Neuronal stem cell (in vitro differentiated cells): ENCODE measurements at regions not wholly inside any gene's neighbourhood (a gene's known extent, or its start where the extent isn't known, plus 50 kb on each side); places are given as distances from the start of the nearest gene placed in this dataset.

Source experiments
- DNase-seq: peaks from one replicate; pipeline ENCODE4 v3.0.0-alpha.2; 2013; ENCODE audit warnings: low spot score
- H2AFZ ChIP-seq: one replicate; pipeline ENCODE4 v1.6.1; 2013; ENCODE audit warnings: mild to moderate bottlenecking, low read length, inconsistent platforms
- H2AK5ac ChIP-seq: 2 replicates; pipeline ENCODE4 v1.6.1; 2013; ENCODE audit warnings: low read depth, mild to moderate bottlenecking, inconsistent platforms, low read length, moderate library complexity, mixed read lengths
- H2BK120ac ChIP-seq: 2 replicates; pipeline ENCODE4 v1.6.1; 2013; ENCODE audit warnings: low read depth, mild to moderate bottlenecking, inconsistent platforms, low read length, moderate library complexity, mixed read lengths
- H2BK12ac ChIP-seq: one replicate; pipeline ENCODE4 v1.6.1; 2013; ENCODE audit warnings: low read length, inconsistent platforms
- H2BK15ac ChIP-seq: 2 replicates; pipeline ENCODE4 v1.6.1; 2013; ENCODE audit warnings: mild to moderate bottlenecking, low read length, inconsistent platforms, mixed read lengths
- H2BK5ac ChIP-seq: one replicate; pipeline ENCODE4 v1.6.1; 2013; ENCODE audit warnings: inconsistent platforms, mild to moderate bottlenecking, low read length, moderate library complexity
- H3K14ac ChIP-seq: one replicate; pipeline ENCODE4 v1.6.1; 2013; ENCODE audit warnings: low read length, inconsistent platforms
- H3K18ac ChIP-seq: 2 replicates; pipeline ENCODE4 v1.6.1; 2013; ENCODE audit warnings: low read length, inconsistent platforms
- H3K23ac ChIP-seq: 2 replicates; pipeline ENCODE4 v1.6.1; 2013; ENCODE audit warnings: low read depth, mild to moderate bottlenecking, mixed read lengths, low read length, inconsistent platforms; ENCODE audit not compliant: poor library complexity
- H3K27ac ChIP-seq: replicated peaks from 3 replicates; pipeline ENCODE4 v1.5.1; 2013; ENCODE audit warnings: low read length, inconsistent platforms
- H3K27me3 ChIP-seq, 3 experiments: 2 replicates each; pipeline ENCODE4 v1.6.1; 2013; ENCODE audit warnings: low read length in 3 of 3, mild to moderate bottlenecking in 2 of 3, inconsistent platforms in 1 of 3, low read depth in 1 of 3, mixed read lengths in 1 of 3, moderate library complexity in 1 of 3; ENCODE audit not compliant: control insufficient read depth in 3 of 3, insufficient read depth in 3 of 3
- H3K36me3 ChIP-seq, 2 donors: replicated peaks in 1 of 2; 2 replicates each; pipeline ENCODE4 v1.6.1; 2013; ENCODE audit warnings: low read length in 2 of 2; ENCODE audit not compliant: control insufficient read depth in 2 of 2, insufficient read depth in 2 of 2
- H3K4ac ChIP-seq: 2 replicates; pipeline ENCODE4 v1.6.1; 2013; ENCODE audit warnings: inconsistent platforms, mild to moderate bottlenecking, low read length, moderate library complexity
- H3K4me1 ChIP-seq, 2 donors: 1 replicate in 1 of 2; 2 replicates in 1 of 2; pipeline ENCODE4 v1.6.1; 2013; ENCODE audit warnings: low read length in 2 of 2, low read depth in 1 of 2; ENCODE audit not compliant: control insufficient read depth in 2 of 2, insufficient read depth in 1 of 2
- H3K4me2 ChIP-seq: one replicate; pipeline ENCODE4 v1.6.1; 2013; ENCODE audit warnings: mild to moderate bottlenecking, low read length, inconsistent platforms; ENCODE audit not compliant: insufficient read depth, poor library complexity, severe bottlenecking
- H3K4me3 ChIP-seq, 2 donors: 2 replicates each; pipeline ENCODE4 v1.5.1; 2013; ENCODE audit warnings: low read length in 2 of 2, mild to moderate bottlenecking in 2 of 2, inconsistent platforms in 1 of 2, moderate library complexity in 1 of 2
- H3K79me1 ChIP-seq: one replicate; pipeline ENCODE4 v1.6.1; 2013; ENCODE audit warnings: low read depth, mild to moderate bottlenecking, inconsistent platforms, low read length, moderate library complexity
- H3K9ac ChIP-seq: one replicate; pipeline ENCODE4 v1.6.1; 2013; ENCODE audit warnings: mild to moderate bottlenecking, low read depth, low read length, inconsistent platforms; ENCODE audit not compliant: poor library complexity
- H3K9me3 ChIP-seq, 2 donors: replicated peaks in 1 of 2; 2 replicates each; pipeline versions ENCODE3 to v1.6.1; 2013; ENCODE audit warnings: low read length in 2 of 2, mild to moderate bottlenecking in 2 of 2, inconsistent platforms in 1 of 2, low read depth in 1 of 2, mixed read lengths in 1 of 2, moderate library complexity in 1 of 2; ENCODE audit not compliant: control insufficient read depth in 2 of 2, insufficient read depth in 1 of 2
- H4K8ac ChIP-seq: one replicate; pipeline ENCODE4 v1.6.1; 2013; ENCODE audit warnings: low read depth, mild to moderate bottlenecking, inconsistent platforms, low read length, moderate library complexity
- H4K91ac ChIP-seq: one replicate; pipeline ENCODE4 v1.6.1; 2013; ENCODE audit warnings: low read length, low read depth, mild to moderate bottlenecking, inconsistent platforms; ENCODE audit not compliant: poor library complexity
- WGBS, 2 donors: extraction: QIAGEN DNeasy Blood & Tissue Kit; methylation state at CpG; one replicate each; pipeline ENCODE4 v1.1.7; 2013; ENCODE audit warnings: missing lambda C conversion rate in 2 of 2, mixed read lengths in 1 of 2; ENCODE audit not compliant: insufficient read length in 2 of 2, insufficient replicate concordance in 1 of 2; ENCODE audit errors: extremely low coverage in 2 of 2; 5-methylcytosine and 5-hydroxymethylcytosine counted together

DNA sequence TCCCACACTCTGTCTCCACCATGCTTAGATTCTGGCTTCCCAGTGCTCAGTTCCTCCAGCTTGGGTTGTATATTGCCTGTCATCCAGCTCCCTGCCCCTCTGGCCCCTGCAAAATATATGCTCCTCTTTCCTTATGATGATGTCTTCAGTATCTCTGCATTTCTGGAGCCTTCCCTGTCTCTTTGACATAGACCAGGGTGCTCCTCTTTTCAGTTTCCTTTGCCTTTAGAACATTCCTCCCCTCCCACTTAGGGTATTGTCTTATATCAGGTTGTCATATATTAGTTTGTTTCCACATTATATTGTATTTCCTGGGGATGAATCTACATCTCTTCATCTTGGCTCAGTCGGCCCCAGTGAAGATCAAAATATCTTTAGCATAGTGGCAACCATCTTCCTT, 526.4 kb downstream of the MID1IP1 start:
- Histone ChIP-seq H2BK12ac (no peak overlapping the region), H3K9ac (no peak overlapping the region), H3K4me2 (no peak overlapping the region), H2BK15ac (no peak overlapping the region), H2AK5ac (no peak overlapping the region), H3K18ac (no peak overlapping the region), H3K27me3 (peaks cover 0 to 6% (median 0%) of the 10 kb centered on the region in 3 experiments), H3K4me3 (no peak overlapping the region), H3K79me1 (no peaks in the 10 kb centered on the region), H2BK5ac (no peak overlapping the region), H3K14ac (no peak overlapping the region), H2BK120ac (no peak overlapping the region), H3K27ac (no peak overlapping the region), H3K9me3 (no peaks in the 10 kb centered on the region), H3K36me3 (no peaks in the 10 kb centered on the region), H3K4me1 (no peaks in the 10 kb centered on the region), H3K4ac (no peak overlapping the region), H2AFZ (no peak overlapping the region), H3K23ac (no peak overlapping the region), H4K8ac (no peak overlapping the region), H4K91ac (no peak overlapping the region)
- DNase-seq = no peak
- WGBS, 2 donors = no CpG with 5 or more reads among the region's 1 CpG

DNA sequence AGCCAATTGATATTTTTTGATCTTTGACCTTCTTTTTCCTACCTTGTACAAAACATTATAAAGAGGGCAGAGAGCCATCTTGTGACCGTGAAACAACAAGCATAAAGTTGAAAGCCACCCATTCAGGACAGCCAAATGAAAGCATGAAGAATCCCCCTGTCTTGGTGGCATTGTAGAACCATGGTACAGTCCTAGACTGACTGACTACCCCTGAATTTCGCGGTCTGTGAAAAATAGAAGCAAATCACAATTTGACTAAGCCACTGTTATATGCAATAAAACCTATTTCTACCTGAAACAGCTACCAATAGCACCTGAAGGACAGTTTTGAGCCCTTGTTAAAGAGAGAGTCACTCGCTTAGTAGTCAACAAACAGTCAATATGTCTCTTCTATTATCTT, 527.4 kb downstream of the MID1IP1 start:
- Histone ChIP-seq H3K27ac (no peak overlapping the region), H2BK15ac (no peak overlapping the region), H2BK120ac (no peak overlapping the region), H3K4me1 (no peaks in the 10 kb centered on the region), H3K4ac (no peak overlapping the region), H2BK5ac (no peak overlapping the region), H3K79me1 (no peaks in the 10 kb centered on the region), H2AK5ac (no peak overlapping the region), H2BK12ac (no peak overlapping the region), H3K9ac (no peak overlapping the region), H3K36me3 (no peaks in the 10 kb centered on the region), H3K18ac (no peak overlapping the region), H3K23ac (no peak overlapping the region), H3K4me2 (no peak overlapping the region), H3K14ac (no peak overlapping the region), H3K27me3 (peaks cover 0 to 8% (median 0%) of the 10 kb centered on the region in 3 experiments), H3K4me3 (no peak overlapping the region), H2AFZ (no peak overlapping the region), H4K8ac (no peak overlapping the region), H3K9me3 (no peaks in the 10 kb centered on the region), H4K91ac (no peak overlapping the region)
- WGBS, 2 donors = no CpG with 5 or more reads among the region's 4 CpGs
- no peak for DNase-seq

DNA sequence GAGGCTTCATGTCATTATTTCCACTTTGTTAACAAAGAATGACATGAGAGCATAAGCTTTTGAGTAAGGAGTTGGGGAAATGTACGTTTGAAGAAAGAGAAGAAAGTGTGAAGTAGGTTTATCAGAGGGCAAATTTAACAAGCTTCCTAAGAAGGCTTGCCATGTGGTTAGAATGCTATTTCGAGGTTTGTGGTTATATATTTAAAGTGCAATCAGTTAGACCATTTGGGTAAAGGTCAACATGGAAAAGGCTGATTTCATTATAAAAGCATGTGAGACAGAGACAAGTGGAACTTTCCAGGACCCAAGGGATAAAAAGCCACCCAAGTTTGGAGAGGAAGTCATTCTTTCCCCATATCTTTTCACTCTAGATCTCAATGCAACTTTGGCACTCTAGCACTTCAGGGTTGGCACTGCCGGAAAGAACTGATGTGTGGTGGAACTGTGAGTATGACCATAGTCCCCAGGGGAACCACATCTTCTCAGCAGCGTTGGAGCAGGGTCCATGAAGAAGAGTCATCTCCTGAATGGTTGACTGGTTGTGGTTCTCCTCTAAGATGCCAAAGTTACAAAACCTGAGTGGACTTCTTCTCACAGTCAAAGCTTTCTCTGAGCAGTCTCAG, 529.9 kb downstream of the MID1IP1 start:
- no peak overlapping the region for H2AFZ ChIP-seq
- no peaks in the 10 kb centered on the region for H3K36me3 ChIP-seq
- no peak overlapping the region for H2BK120ac ChIP-seq
- H3K23ac ChIP-seq = no peak overlapping the region
- H2BK12ac ChIP-seq = no peak overlapping the region
- H4K8ac ChIP-seq = no peak overlapping the region
- no peak overlapping the region for H2AK5ac ChIP-seq
- no peak overlapping the region for H2BK15ac ChIP-seq
- peaks cover 0 to 8% (median 0%) of the 10 kb centered on the region in 3 experiments for H3K27me3 ChIP-seq
- H3K14ac ChIP-seq = no peak overlapping the region
- no peak overlapping the region for H4K91ac ChIP-seq
- H3K4me2 ChIP-seq = no peak overlapping the region
- no peak overlapping the region for H3K4me3 ChIP-seq
- H3K4me1 ChIP-seq = no peaks in the 10 kb centered on the region
- no peaks in the 10 kb centered on the region for H3K9me3 ChIP-seq
- no peaks in the 10 kb centered on the region for H3K79me1 ChIP-seq
- no peak overlapping the region for H2BK5ac ChIP-seq
- no peak overlapping the region for H3K4ac ChIP-seq
- 100% methylated on average over 1 of the region's 4 CpGs for WGBS, 2 donors
- no peak overlapping the region for H3K18ac ChIP-seq
- no peak overlapping the region for H3K27ac ChIP-seq
- no peak for DNase-seq
- H3K9ac ChIP-seq = no peak overlapping the region

DNA sequence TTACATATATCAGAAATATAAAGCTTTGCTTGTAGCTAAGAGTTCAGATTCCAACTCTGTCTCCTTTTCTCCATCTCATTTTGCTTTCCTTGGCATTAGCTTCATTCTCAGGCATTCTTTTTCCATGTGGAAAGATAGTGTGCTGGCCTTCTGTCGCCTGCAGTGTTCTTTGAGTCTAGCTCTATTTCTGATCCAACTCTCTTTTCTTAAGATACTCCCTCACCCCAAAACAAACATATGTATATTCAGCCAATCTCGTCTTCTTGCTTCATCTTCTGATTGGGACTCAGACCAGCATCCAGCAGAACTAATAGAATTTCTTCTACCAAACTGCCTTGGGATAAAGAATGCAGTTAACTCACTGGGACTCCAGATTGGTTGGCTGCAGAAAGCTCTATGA, 532.2 kb downstream of the MID1IP1 start:
- Histone ChIP-seq H2BK120ac (no peak overlapping the region), H2AK5ac (no peak overlapping the region), H4K8ac (no peak overlapping the region), H3K9ac (no peak overlapping the region), H3K27me3 (peaks cover 0 to 5% (median 0%) of the 10 kb centered on the region in 3 experiments), H3K4me1 (peaks cover 0 to 4% of the 10 kb centered on the region in 2 donors), H2BK5ac (no peak overlapping the region), H3K79me1 (no peaks in the 10 kb centered on the region), H3K18ac (no peak overlapping the region), H3K14ac (no peak overlapping the region), H3K27ac (no peak overlapping the region), H3K4ac (no peak overlapping the region), H3K23ac (no peak overlapping the region), H3K9me3 (no peaks in the 10 kb centered on the region), H2AFZ (no peak overlapping the region), H4K91ac (no peak overlapping the region), H3K36me3 (no peaks in the 10 kb centered on the region), H2BK15ac (no peak overlapping the region), H3K4me3 (no peak overlapping the region), H3K4me2 (no peak overlapping the region), H2BK12ac (no peak overlapping the region)
- DNase-seq = no peak
- no CpG with 5 or more reads among the region's 2 CpGs for WGBS, 2 donors
